Suppressor macrophage (primary cell): ENCODE measurements at regions not wholly inside any gene's neighbourhood (a gene's known extent, or its start where the extent isn't known, plus 50 kb on each side); places are given as distances from the start of the nearest gene placed in this dataset.

Experiments used
- DNase-seq, 4 experiments: peaks; one replicate each; pipeline ENCODE4 v3.0.0-alpha.2; 2020 to 2022

DNA sequence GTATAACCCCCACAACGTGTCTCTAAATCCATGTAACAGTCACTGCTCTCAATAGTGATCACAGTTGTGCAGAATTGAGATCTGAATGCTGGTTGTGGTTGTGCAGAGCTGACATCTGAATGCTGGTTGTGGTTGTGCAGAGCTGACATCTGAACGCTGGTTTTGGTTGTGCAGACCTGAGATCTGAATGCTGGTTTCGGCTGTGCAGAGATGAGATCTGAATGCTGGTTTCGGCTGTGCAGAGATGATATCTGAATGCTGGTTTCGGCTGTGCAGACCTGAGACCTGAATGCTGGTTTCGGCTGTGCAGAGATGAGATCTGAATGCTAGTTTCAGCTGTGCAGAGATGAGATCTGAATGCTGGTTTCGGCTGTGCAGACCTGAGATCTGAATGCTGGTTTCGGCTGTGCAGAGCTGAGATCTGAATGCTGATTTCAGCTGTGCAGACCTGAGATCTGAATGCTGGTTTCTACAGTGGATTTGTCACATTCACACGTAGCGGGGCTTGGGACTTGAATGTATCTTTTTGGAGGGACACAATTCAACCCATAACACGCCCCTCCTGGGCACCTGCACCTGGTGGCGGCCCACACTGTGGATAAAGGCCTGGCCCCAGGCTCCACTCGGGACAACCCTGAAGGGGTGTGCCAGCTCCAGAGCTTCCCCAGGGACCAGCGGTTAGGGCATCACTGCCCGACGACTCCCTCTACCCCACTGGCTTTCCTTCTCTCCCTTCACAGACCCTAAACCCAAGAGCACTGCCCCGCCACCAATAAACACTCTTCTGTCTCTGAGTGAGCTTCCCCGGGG lies 51.1 kb upstream of the SLC66A3 start:
- no peak for DNase-seq

DNA sequence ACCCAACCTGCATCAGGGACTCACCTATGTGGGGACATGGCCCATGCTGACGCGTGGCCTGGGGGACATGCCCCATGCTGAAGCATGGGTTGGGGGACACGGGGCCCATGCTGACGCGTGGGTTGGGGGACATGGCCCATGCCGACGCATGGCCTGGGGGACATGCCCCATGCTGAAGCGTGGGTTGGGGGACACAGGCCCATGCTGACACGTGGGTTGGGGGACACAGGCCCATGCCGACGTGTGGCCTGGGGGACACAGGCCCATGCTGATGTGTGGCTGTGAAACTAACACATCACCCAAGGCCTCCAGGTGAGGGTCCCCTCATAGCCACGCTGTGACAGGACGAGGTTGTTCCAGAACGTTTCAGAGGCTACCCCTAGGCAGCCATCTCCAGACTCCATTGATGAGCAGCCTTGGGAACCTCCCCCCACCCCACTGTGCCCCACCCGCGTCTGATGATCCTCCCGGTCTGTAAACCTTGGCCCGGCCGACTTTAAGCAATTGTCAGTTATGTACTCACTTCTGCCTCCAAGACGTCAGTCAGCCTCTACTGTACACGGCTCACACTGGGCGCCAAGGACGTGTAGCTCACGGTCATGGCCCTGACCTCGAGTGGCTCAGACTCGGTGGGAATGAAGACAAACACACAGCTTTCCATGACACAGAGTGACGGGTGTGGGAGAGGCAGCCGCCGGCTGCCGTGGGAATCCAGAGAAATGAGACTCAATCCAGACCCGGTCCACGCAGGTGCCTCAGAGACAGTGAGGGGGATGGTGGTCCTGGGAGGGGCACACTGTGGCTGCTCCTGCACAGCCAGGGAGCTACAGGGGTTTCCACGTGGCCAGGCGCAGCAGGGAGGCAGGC lies 50.2 kb upstream of the SLC66A3 start:
- no peak for DNase-seq
